GM19395 (cell line): ENCODE measurements at regions not wholly inside any gene's neighbourhood (a gene's known extent, or its start where the extent isn't known, plus 50 kb on each side); places are given as distances from the start of the nearest gene placed in this dataset.

Experiments
- ATAC-seq: cut with Tn5 transposase; IDR thresholded peaks from one replicate; pipeline ENCODE4 v1.9.1; 2021; ENCODE audit warnings: mild to moderate bottlenecking, moderate library complexity; ENCODE audit not compliant: unreplicated experiment

GRCh38 chr1:29964718-29965533, 728.6 kb downstream of the PTPRU start:
- ATAC-seq, result no peak

- ATAC-seq, result no peak
These were observed 727.6 kb downstream of the PTPRU start for GRCh38 chr1:29963946-29964345.

- ATAC-seq, result no peak
These were observed 726.5 kb downstream of the PTPRU start for GRCh38 chr1:29962831-29963247.

- no peak for ATAC-seq
These were observed 726.0 kb downstream of the PTPRU start for GRCh38 chr1:29962336-29962735.

GRCh38 chr1:29961293-29962059, 725.2 kb downstream of the PTPRU start:
- ATAC-seq, result no peak

- no peak for ATAC-seq
These were observed 724.6 kb downstream of the PTPRU start for GRCh38 chr1:29960876-29961275.

- ATAC-seq, result no peak
These were observed 723.9 kb downstream of the PTPRU start for GRCh38 chr1:29960156-29960755.

- ATAC-seq, result no peak
These were observed 723.0 kb downstream of the PTPRU start for GRCh38 chr1:29959356-29959755.

- no peak for ATAC-seq
These were observed 721.9 kb downstream of the PTPRU start for GRCh38 chr1:29958271-29958670.

GRCh38 chr1:29956349-29957030, 720.2 kb downstream of the PTPRU start:
- no peak for ATAC-seq

- ATAC-seq, result no peak
These were observed 718.3 kb downstream of the PTPRU start for GRCh38 chr1:29954591-29954990.

GRCh38 chr1:29953961-29954360, 717.6 kb downstream of the PTPRU start:
- ATAC-seq, result no peak

- no peak for ATAC-seq
These were observed 713.4 kb downstream of the PTPRU start for GRCh38 chr1:29949676-29950075.

GRCh38 chr1:29948581-29948980, 712.3 kb downstream of the PTPRU start:
- no peak for ATAC-seq

- ATAC-seq, result no peak
These were observed 709.7 kb downstream of the PTPRU start for GRCh38 chr1:29946057-29946456.

- no peak for ATAC-seq
These were observed 709.1 kb downstream of the PTPRU start for GRCh38 chr1:29945426-29945825.

- ATAC-seq, result no peak
These were observed 708.1 kb downstream of the PTPRU start for GRCh38 chr1:29944253-29944905.

GRCh38 chr1:29943034-29943433, 706.7 kb downstream of the PTPRU start:
- no peak for ATAC-seq

- no peak for ATAC-seq
These were observed 702.8 kb downstream of the PTPRU start for GRCh38 chr1:29939079-29939478.

GRCh38 chr1:29937356-29937755, 701.0 kb downstream of the PTPRU start:
- ATAC-seq, result no peak
